ENCODE measurements at regions not wholly inside any gene's neighbourhood (a gene's known extent, or its start where the extent isn't known, plus 50 kb on each side); places are given as distances from the start of the nearest gene placed in this dataset.

- no peak for DNase-seq
- intact Hi-C loops (cut with DNase I) = no loop called here
Observed at GRCh38 chr1:69172003-69173000, 395.4 kb upstream of the LRRC7 start.

GRCh38 chr1:69175053-69175452 lies 392.7 kb upstream of the LRRC7 start:
- ATAC-seq (no peak), DNase-seq (no peak)
- intact Hi-C loops (cut with DNase I) = no loop called here

More at GRCh38 chr1:69172003-69173000, 395.4 kb upstream of the LRRC7 start:
- ATAC-seq = no peak

- ATAC-seq (no peak), DNase-seq (no peak)
- intact Hi-C loops (cut with DNase I) = no loop called here
Observed at GRCh38 chr1:69180358-69180757, 387.4 kb upstream of the LRRC7 start.

- DNase-seq = no peak
- ATAC-seq = no peak
- intact Hi-C loops (cut with DNase I) = no loop called here
Observed at GRCh38 chr1:69185378-69185777, 382.3 kb upstream of the LRRC7 start.

- ATAC-seq = no peak
- intact Hi-C loops (cut with DNase I) = no loop called here
- no peak for DNase-seq
Observed at GRCh38 chr1:69191335-69191734, 376.4 kb upstream of the LRRC7 start.

GRCh38 chr1:69195136-69195535 lies 372.6 kb upstream of the LRRC7 start:
- DNase-seq = no peak
- no peak for ATAC-seq
- intact Hi-C loops (cut with DNase I) = no loop called here

GRCh38 chr1:69196071-69196470 lies 371.7 kb upstream of the LRRC7 start:
- no peak for ATAC-seq
- DNase-seq = no peak
- intact Hi-C loops (cut with DNase I) = no loop called here

- intact Hi-C loops (cut with DNase I) = no loop called here
- ATAC-seq = no peak
- no peak for DNase-seq
Observed at GRCh38 chr1:69197816-69198215, 369.9 kb upstream of the LRRC7 start.

- DNase-seq (no peak), ATAC-seq (no peak)
- intact Hi-C loops (cut with DNase I) = no loop called here
Observed at GRCh38 chr1:69201716-69202115, 366.0 kb upstream of the LRRC7 start.

GRCh38 chr1:69203166-69203565 lies 364.6 kb upstream of the LRRC7 start:
- intact Hi-C loops (cut with DNase I) = no loop called here
- no peak for DNase-seq
- ATAC-seq = no peak

- intact Hi-C loops (cut with DNase I) = no loop called here
- DNase-seq = no peak
- no peak for ATAC-seq
Observed at GRCh38 chr1:69213644-69214043, 354.1 kb upstream of the LRRC7 start.

- intact Hi-C loops (cut with DNase I) = no loop called here
- DNase-seq (no peak), ATAC-seq (no peak)
Observed at GRCh38 chr1:69215883-69216282, 351.8 kb upstream of the LRRC7 start.

- intact Hi-C loops (cut with DNase I) = no loop called here
- DNase-seq (no peak), ATAC-seq (no peak)
Observed at GRCh38 chr1:69220672-69221071, 347.1 kb upstream of the LRRC7 start.

GRCh38 chr1:69221524-69221923 lies 346.2 kb upstream of the LRRC7 start:
- intact Hi-C loops (cut with DNase I) = no loop called here
- DNase-seq (no peak), ATAC-seq (no peak)

- no peak for DNase-seq
- no peak for ATAC-seq
- intact Hi-C loops (cut with DNase I) = no loop called here
Observed at GRCh38 chr1:69223156-69223555, 344.6 kb upstream of the LRRC7 start.

- ATAC-seq = no peak
- intact Hi-C loops (cut with DNase I) = no loop called here
- no peak for DNase-seq
Observed at GRCh38 chr1:69228501-69228900, 339.2 kb upstream of the LRRC7 start.

GRCh38 chr1:69230208-69230607 lies 337.5 kb upstream of the LRRC7 start:
- ATAC-seq = no peak
- DNase-seq = no peak
- intact Hi-C loops (cut with DNase I) = no loop called here

- ATAC-seq (no peak), DNase-seq (no peak)
- intact Hi-C loops (cut with DNase I) = no loop called here
Observed at GRCh38 chr1:69233463-69233862, 334.3 kb upstream of the LRRC7 start.

- DNase-seq = no peak
- intact Hi-C loops (cut with DNase I) = no loop called here
- ATAC-seq = no peak
Observed at GRCh38 chr1:69244211-69244610, 323.5 kb upstream of the LRRC7 start.

GRCh38 chr1:69246109-69246508 lies 321.6 kb upstream of the LRRC7 start:
- no peak for DNase-seq
- intact Hi-C loops (cut with DNase I) = no loop called here
- no peak for ATAC-seq

GRCh38 chr1:69246710-69247109 lies 321.0 kb upstream of the LRRC7 start:
- ATAC-seq = no peak
- no peak for DNase-seq
- intact Hi-C loops (cut with DNase I) = no loop called here
